Adrenal gland (tissue), 9 donors: ENCODE measurements at regions not wholly inside any gene's neighbourhood (a gene's known extent, or its start where the extent isn't known, plus 50 kb on each side); places are given as distances from the start of the nearest gene placed in this dataset.

Experiments
- DNase-seq, 7 donors: peaks; one replicate each; pipeline ENCODE4 v3.0.0-alpha.2; 2019 to 2020
- H3K27ac ChIP-seq, 5 donors: fragments of 200-600 bp; sonication (generic) in 4 of 5; 1 replicate in 3 of 5; 2 replicates in 2 of 5; pipeline versions ENCODE4 v1.5.1 to v1.8.0; 2016 to 2020; ENCODE audit warnings: mild to moderate bottlenecking in 1 of 5
- H3K27me3 ChIP-seq: fragments of 200-600 bp; 2 replicates; pipeline ENCODE4 v1.8.0; 2021
- H3K36me3 ChIP-seq, 2 donors: fragments of 200-600 bp; replicated peaks in 1 of 2; 1 replicate in 1 of 2; 2 replicates in 1 of 2; pipeline versions ENCODE4 v1.5.1 to v1.8.0; 2018 to 2022
- H3K4me1 ChIP-seq, 2 donors: fragments of 200-600 bp; replicated peaks in 1 of 2; 1 replicate in 1 of 2; 2 replicates in 1 of 2; pipeline versions ENCODE4 v1.5.1 to v1.8.0; 2018 to 2021
- H3K4me3 ChIP-seq, 4 donors: fragments of 200-600 bp; sonication (generic) in 3 of 4; one replicate each; pipeline ENCODE4 v1.5.1; 2016 to 2018
- H3K9me3 ChIP-seq, 3 donors: fragments of 200-600 bp; sonication (generic) in 1 of 3; replicated peaks in 1 of 3; 1 replicate in 2 of 3; 2 replicates in 1 of 3; pipeline versions ENCODE4 v1.5.1 to v1.8.0; 2016 to 2021
- POLR2A ChIP-seq, 2 donors: fragments of 450-650 bp; IDR thresholded peaks; one replicate each; pipeline ENCODE4 v1.6.1; 2017; ENCODE audit warnings: antibody characterized with exemption in 2 of 2, mild to moderate bottlenecking in 2 of 2, moderate library complexity in 1 of 2
- WGBS, 4 donors: extraction: QIAGEN DNeasy Blood & Tissue Kit in 2 of 4; methylation state at CpG; one replicate each; pipeline versions ENCODE4 v1.1.5 to v1.1.7; 2013 to 2017; 5-methylcytosine and 5-hydroxymethylcytosine counted together
- intact Hi-C, 2 donors: fragments of 100-400 bp; cut with DNase I; formaldehyde crosslinking; loops; one replicate each; pipeline versions ENCODE4 v1.14.1 to v1.15.0; 2022 to 2023
- TF ChIP-seq, protein P1 (sequence below), 6 experiments: fragments of 450-650 bp in 4 of 6; fragments of 200-600 bp in 2 of 6; sonication (generic) in 1 of 6; IDR thresholded peaks; 1 replicate in 5 of 6; 2 replicates in 1 of 6; pipeline versions ENCODE4 v1.5.1 to v1.8.0; 2016 to 2021; ENCODE audit warnings: antibody characterized with exemption in 6 of 6, mild to moderate bottlenecking in 2 of 6, moderate library complexity in 1 of 6
- donor health status: healthy with polysubstance abuse.
- donor health status: Bipolar disorder and iron deficiency.
- donor health status: DM: yes; HTN: yes; CAD: no.
- donor health status: DM: no; HTN: no; CAD: no.
- donor health status: DM: no; HTN: no; CAD: no.

DNA sequence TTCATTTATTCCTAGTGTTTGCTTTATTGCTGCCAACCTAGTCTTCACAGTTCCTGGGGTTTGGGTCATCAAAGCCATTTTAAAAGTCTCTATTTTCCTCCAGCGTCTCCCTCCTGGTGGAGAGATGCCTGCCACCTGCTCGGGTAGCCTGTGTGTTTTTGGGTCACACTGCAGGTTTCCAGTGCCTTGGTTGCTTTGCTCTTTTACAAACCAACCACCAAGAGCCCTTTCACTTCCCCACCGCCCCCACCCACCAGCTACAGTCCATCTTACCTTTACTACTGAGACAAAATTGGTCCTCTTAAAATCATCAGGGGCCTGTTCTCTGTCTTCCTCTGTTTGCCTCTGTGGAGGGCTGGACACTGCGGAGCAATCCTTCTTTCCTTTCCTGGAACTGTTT is 280.5 kb upstream of the GATB start:
- H3K9me3 ChIP-seq, result no peaks in the 10 kb centered on the region
- 88 to 96% (median 91%) methylated on average over 4 of the region's 4 CpGs for WGBS, 4 donors
- DNase-seq, result no peak
- no peaks in the 10 kb centered on the region for H3K36me3 ChIP-seq
- peaks cover 0 to 10% of the 10 kb centered on the region in 2 donors for H3K4me1 ChIP-seq
- intact Hi-C loops, result no loop called here
- no peaks in the 10 kb centered on the region for H3K27me3 ChIP-seq
- TF ChIP-seq, protein P1, sequence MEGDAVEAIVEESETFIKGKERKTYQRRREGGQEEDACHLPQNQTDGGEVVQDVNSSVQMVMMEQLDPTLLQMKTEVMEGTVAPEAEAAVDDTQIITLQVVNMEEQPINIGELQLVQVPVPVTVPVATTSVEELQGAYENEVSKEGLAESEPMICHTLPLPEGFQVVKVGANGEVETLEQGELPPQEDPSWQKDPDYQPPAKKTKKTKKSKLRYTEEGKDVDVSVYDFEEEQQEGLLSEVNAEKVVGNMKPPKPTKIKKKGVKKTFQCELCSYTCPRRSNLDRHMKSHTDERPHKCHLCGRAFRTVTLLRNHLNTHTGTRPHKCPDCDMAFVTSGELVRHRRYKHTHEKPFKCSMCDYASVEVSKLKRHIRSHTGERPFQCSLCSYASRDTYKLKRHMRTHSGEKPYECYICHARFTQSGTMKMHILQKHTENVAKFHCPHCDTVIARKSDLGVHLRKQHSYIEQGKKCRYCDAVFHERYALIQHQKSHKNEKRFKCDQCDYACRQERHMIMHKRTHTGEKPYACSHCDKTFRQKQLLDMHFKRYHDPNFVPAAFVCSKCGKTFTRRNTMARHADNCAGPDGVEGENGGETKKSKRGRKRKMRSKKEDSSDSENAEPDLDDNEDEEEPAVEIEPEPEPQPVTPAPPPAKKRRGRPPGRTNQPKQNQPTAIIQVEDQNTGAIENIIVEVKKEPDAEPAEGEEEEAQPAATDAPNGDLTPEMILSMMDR (IDR thresholded peaks at IDR 0.05), result no peak
- no peak for TF ChIP-seq POLR2A (IDR thresholded peaks at IDR 0.05)
- no peak overlapping the region for H3K4me3 ChIP-seq
- no peak overlapping the region for H3K27ac ChIP-seq

DNA sequence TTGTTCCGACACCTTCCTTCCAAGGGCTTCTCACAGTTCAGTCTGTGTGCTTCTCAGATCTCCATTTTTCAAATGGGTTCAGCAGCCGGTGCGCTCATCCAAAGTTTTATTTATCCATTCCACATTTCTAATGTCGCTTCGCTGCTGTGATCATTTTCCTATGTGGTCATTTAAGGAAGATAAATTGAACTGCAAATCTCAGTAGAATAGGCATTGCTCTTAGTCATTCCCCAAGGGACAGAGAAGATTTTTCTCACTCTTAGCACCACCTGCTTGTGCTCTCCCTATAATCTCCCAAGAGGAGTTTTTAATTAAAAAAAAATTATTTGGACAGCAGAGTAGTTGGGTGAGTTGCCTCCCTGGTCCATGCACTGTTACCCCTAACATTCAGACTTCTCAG is 278.9 kb upstream of the GATB start:
- Histone ChIP-seq H3K4me1 (peaks cover 0 to 10% of the 10 kb centered on the region in 2 donors), H3K4me3 (no peak overlapping the region), H3K27ac (no peak overlapping the region), H3K27me3 (no peaks in the 10 kb centered on the region), H3K9me3 (no peaks in the 10 kb centered on the region), H3K36me3 (no peaks in the 10 kb centered on the region)
- no peak for DNase-seq
- WGBS, 4 donors, result 83 to 96% (median 88%) methylated on average over 5 of the region's 5 CpGs
- intact Hi-C loops, result no loop called here
- no peak for TF ChIP-seq POLR2A (IDR thresholded peaks at IDR 0.05)
- TF ChIP-seq, protein P1 (IDR thresholded peaks at IDR 0.05), result no peak

DNA sequence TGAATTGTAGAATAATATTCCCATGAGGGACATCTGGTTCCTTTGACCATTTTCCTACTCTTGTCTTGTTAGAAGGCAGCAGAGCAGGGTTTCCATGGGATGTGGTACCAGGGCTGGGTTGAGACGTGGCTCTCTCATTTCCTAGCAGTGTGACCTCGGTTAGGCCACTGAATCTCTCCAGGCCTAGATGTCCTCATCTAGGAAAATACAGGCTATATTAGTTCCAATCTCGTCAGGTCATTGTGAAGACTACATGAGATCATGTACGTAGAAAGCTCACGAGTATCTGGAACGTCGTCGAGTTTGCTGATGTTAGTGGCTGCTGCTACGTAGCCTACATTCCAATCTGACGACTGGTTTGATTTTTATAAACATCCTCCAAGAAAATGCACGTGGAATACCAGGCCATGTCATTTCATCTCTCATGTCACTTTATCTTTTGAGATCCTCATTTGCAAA is 278.2 kb upstream of the GATB start:
- no peaks in the 10 kb centered on the region for H3K27me3 ChIP-seq

DNA sequence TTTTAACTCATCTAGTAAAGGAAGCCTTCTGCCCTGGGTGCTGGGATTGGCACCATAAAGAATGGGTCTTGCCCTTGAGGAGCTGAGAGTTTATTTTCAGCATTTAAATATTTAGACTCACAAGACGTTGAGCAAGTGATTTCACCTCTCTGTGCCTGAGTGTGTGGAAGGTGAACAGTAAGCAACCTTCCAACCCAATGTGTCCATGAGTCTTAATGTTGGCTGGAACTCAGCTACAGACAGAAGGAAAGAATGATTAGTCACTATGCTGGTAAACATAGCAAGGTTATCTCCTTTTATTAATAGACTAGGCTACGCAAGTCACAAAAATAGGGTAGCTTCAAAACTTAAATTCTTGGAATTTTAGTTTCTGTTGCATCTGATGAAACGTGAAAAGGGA is 277.4 kb upstream of the GATB start:
- Histone ChIP-seq H3K4me3 (no peak overlapping the region), H3K27ac (peak overlapping the region; percentile 29 to 88 (median 74))
- peak; percentile 45 to 76 (median 58) for DNase-seq

More for the DNA sequence above, 278.2 kb upstream of the GATB start:
- no peak for DNase-seq
- TF ChIP-seq POLR2A (IDR thresholded peaks at IDR 0.05), result no peak
- TF ChIP-seq, protein P1 (IDR thresholded peaks at IDR 0.05), result no peak
- intact Hi-C loops, result no loop called here
- Histone ChIP-seq H3K4me3 (no peak overlapping the region), H3K4me1 (peaks cover 0 to 10% of the 10 kb centered on the region in 2 donors), H3K36me3 (no peaks in the 10 kb centered on the region), H3K9me3 (no peaks in the 10 kb centered on the region), H3K27ac (peak overlapping the region in 2 of 5 donors; percentile 57 to 88)
- 85 to 93% (median 91%) methylated on average over 11 of the region's 11 CpGs for WGBS, 4 donors

More for the DNA sequence above, 277.4 kb upstream of the GATB start:
- H3K9me3 ChIP-seq, result no peaks in the 10 kb centered on the region
- intact Hi-C loops, result no loop called here
- H3K36me3 ChIP-seq, result no peaks in the 10 kb centered on the region
- peaks cover 5 to 13% of the 10 kb centered on the region in 2 donors for H3K4me1 ChIP-seq
- 30 to 46% (median 38%) methylated on average over 3 of the region's 3 CpGs for WGBS, 4 donors
- TF ChIP-seq, protein P1 (IDR thresholded peaks at IDR 0.05), result no peak
- peak in 1 of 2 donors; percentile 53 for TF ChIP-seq POLR2A (IDR thresholded peaks at IDR 0.05)
- H3K27me3 ChIP-seq, result no peaks in the 10 kb centered on the region
